Cardiac fibroblast (primary cell): ENCODE measurements at regions not wholly inside any gene's neighbourhood (a gene's known extent, or its start where the extent isn't known, plus 50 kb on each side); places are given as distances from the start of the nearest gene placed in this dataset.

Experiments
- DNase-seq, 2 donors: peaks; one replicate each; pipeline versions ENCODE4 v3.0.0 to v3.0.0-alpha.2; 2010; ENCODE audit warnings: low read depth in 2 of 2
- H3K4me3 ChIP-seq, 2 donors: replicated peaks in 1 of 2; 1 replicate in 1 of 2; 2 replicates in 1 of 2; pipeline ENCODE4 v1.5.1; 2011; ENCODE audit warnings: low read depth in 2 of 2, low read length in 2 of 2, mild to moderate bottlenecking in 2 of 2, moderate library complexity in 1 of 2
- TF ChIP-seq, protein P1 (sequence below): IDR thresholded peaks from one replicate; pipeline ENCODE4 v1.5.1; 2011; ENCODE audit warnings: low read depth, mild to moderate bottlenecking, low read length, inconsistent platforms

DNA sequence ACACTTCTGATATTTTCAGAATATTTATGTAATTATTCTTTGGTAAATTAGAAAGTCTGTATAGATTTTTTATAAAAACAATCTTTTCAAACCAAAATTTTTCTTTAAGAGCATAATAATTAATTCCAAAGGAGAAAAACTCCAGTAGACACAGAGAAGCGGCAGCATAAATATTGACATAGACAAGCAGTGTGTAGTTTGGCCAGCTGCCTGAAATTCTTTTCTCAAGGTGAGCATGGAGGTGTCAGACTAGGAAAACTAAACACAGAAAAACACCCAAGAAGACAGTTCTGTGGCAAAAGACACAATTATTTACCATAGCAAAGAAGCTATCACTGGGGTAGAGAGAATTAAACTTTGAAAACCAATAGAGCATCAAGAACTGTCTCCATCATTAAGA is 82.4 kb downstream of the KLF6 start:
- TF ChIP-seq, protein P1, sequence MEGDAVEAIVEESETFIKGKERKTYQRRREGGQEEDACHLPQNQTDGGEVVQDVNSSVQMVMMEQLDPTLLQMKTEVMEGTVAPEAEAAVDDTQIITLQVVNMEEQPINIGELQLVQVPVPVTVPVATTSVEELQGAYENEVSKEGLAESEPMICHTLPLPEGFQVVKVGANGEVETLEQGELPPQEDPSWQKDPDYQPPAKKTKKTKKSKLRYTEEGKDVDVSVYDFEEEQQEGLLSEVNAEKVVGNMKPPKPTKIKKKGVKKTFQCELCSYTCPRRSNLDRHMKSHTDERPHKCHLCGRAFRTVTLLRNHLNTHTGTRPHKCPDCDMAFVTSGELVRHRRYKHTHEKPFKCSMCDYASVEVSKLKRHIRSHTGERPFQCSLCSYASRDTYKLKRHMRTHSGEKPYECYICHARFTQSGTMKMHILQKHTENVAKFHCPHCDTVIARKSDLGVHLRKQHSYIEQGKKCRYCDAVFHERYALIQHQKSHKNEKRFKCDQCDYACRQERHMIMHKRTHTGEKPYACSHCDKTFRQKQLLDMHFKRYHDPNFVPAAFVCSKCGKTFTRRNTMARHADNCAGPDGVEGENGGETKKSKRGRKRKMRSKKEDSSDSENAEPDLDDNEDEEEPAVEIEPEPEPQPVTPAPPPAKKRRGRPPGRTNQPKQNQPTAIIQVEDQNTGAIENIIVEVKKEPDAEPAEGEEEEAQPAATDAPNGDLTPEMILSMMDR, result no peak
- DNase-seq, result no peak
- H3K4me3 ChIP-seq, result no peak overlapping the region

GRCh38 chr10:3702056-3702546 is 82.9 kb downstream of the KLF6 start:
- no peak overlapping the region for H3K4me3 ChIP-seq
- no peak for DNase-seq
- TF ChIP-seq, protein P1, result no peak

DNA sequence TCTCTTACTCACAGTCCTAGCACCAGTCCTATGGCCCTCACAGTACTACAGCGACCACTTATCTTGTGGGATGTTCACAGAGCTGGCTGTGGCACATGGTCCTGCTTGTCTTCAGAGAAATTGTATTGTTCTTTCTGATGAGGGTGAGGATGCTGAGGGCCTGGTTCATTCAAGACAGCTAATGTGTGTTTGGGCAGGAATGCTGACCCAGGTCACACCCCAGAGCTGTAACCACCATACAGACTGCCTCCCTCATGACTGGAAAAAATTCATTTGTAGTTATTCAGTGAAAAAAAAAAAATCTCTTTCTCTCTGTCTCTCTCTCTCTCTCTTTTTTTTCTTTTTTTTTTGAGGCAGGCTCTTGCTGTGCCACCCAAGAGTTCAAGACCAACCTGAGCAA is 83.5 kb downstream of the KLF6 start:
- H3K4me3 ChIP-seq, result no peak overlapping the region
- DNase-seq, result peak in 1 of 2 donors; percentile 9
- TF ChIP-seq, protein P1, result no peak

- DNase-seq, result no peak
- no peak overlapping the region for H3K4me3 ChIP-seq
- TF ChIP-seq, protein P1, result no peak
Observed at GRCh38 chr10:3700531-3701076, 84.4 kb downstream of the KLF6 start.

GRCh38 chr10:3699916-3700315 is 85.1 kb downstream of the KLF6 start:
- TF ChIP-seq, protein P1, result no peak
- no peak for DNase-seq
- H3K4me3 ChIP-seq, result no peak overlapping the region

- TF ChIP-seq, protein P1, result no peak
- no peak for DNase-seq
- no peak overlapping the region for H3K4me3 ChIP-seq
Observed at GRCh38 chr10:3698312-3698711, 86.7 kb downstream of the KLF6 start.

DNA sequence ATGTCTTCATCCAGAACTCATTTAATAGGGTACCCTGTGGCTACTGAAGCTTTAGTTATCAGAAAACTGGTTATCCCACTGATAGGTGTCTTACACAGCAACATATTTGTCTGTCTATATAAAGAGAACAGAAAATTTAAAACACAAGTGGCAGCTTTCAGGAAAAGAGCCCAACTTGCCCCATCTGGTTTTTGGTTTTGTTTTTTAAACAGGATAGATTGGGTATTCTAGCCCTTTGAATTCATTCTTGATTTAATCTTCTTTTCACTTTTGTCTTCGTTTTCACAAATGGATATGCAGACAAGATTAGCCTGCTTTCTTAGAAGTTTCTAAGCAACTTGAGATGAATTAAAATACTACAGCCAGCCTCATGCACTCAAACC is 91.3 kb downstream of the KLF6 start:
- TF ChIP-seq, protein P1, result no peak
- no peak overlapping the region for H3K4me3 ChIP-seq
- DNase-seq, result no peak
